GM12892 (cell line): ENCODE measurements at regions not wholly inside any gene's neighbourhood (a gene's known extent, or its start where the extent isn't known, plus 50 kb on each side); places are given as distances from the start of the nearest gene placed in this dataset.

Experiments used
- POLR2A ChIP-seq: IDR thresholded peaks from 2 replicates; pipeline ENCODE4 v1.6.1; 2011; ENCODE audit warnings: low read depth, low read length, control low read depth
- POLR2AphosphoS5 ChIP-seq: IDR thresholded peaks from 2 replicates; pipeline ENCODE4 v1.6.1; 2011; ENCODE audit warnings: low read depth, low read length, control low read depth
- TAF1 ChIP-seq: IDR thresholded peaks from 2 replicates; pipeline ENCODE4 v1.6.1; 2011; ENCODE audit warnings: low read depth, mild to moderate bottlenecking, control low read depth, low read length, borderline replicate concordance

- TF ChIP-seq POLR2AphosphoS5: no peak
- TF ChIP-seq POLR2A: no peak
- TF ChIP-seq TAF1: no peak
Measured at GRCh38 chr6:139914910-139915309, 540.5 kb upstream of the CITED2 start.
